ENCODE measurements at regions not wholly inside any gene's neighbourhood (a gene's known extent, or its start where the extent isn't known, plus 50 kb on each side); places are given as distances from the start of the nearest gene placed in this dataset.

GRCh38 chr4:97121493-97121892 is 1021.8 kb downstream of the STPG2 start:
- no peak for TF ChIP-seq RAD21 (IDR thresholded peaks at IDR 0.05)
- no peak for TF ChIP-seq JUND (IDR thresholded peaks at IDR 0.05)
- TF ChIP-seq CTCF (IDR thresholded peaks at IDR 0.05; ENCODE audit: low read depth, low read length, missing input control), result no peak
- TF ChIP-seq, protein P1, sequence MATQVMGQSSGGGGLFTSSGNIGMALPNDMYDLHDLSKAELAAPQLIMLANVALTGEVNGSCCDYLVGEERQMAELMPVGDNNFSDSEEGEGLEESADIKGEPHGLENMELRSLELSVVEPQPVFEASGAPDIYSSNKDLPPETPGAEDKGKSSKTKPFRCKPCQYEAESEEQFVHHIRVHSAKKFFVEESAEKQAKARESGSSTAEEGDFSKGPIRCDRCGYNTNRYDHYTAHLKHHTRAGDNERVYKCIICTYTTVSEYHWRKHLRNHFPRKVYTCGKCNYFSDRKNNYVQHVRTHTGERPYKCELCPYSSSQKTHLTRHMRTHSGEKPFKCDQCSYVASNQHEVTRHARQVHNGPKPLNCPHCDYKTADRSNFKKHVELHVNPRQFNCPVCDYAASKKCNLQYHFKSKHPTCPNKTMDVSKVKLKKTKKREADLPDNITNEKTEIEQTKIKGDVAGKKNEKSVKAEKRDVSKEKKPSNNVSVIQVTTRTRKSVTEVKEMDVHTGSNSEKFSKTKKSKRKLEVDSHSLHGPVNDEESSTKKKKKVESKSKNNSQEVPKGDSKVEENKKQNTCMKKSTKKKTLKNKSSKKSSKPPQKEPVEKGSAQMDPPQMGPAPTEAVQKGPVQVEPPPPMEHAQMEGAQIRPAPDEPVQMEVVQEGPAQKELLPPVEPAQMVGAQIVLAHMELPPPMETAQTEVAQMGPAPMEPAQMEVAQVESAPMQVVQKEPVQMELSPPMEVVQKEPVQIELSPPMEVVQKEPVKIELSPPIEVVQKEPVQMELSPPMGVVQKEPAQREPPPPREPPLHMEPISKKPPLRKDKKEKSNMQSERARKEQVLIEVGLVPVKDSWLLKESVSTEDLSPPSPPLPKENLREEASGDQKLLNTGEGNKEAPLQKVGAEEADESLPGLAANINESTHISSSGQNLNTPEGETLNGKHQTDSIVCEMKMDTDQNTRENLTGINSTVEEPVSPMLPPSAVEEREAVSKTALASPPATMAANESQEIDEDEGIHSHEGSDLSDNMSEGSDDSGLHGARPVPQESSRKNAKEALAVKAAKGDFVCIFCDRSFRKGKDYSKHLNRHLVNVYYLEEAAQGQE (IDR thresholded peaks at IDR 0.05), result no peak
- no peak for TF ChIP-seq MAX (IDR thresholded peaks at IDR 0.05)

All from liver (tissue), 3 donors.